ENCODE measurements at regions not wholly inside any gene's neighbourhood (a gene's known extent, or its start where the extent isn't known, plus 50 kb on each side); places are given as distances from the start of the nearest gene placed in this dataset.

- Histone ChIP-seq H3K36me3 (ENCODE audit: control insufficient read depth in 1 of 2, insufficient read depth in 2 of 2, low read length in 2 of 2) (no peaks in the 10 kb centered on the region), H3K4me1 (ENCODE audit: control insufficient read depth in 1 of 2, insufficient read depth in 2 of 2, low read length in 2 of 2) (peaks cover 8 to 10% of the 10 kb centered on the region in 2 experiments), H4K8ac (ENCODE audit: low read depth, low read length) (no peak overlapping the region), H4K12ac (ENCODE audit: low read depth, low read length) (no peak overlapping the region), H3K79me1 (ENCODE audit: low read length) (peaks cover under 1% of the 10 kb centered on the region), H3K27ac (ENCODE audit: low read depth, low read length) (no peak overlapping the region), H3K27me3 (ENCODE audit: insufficient read depth, low read length) (no peaks in the 10 kb centered on the region), H3K4me2 (ENCODE audit: low read length) (no peak overlapping the region), H3K9ac (ENCODE audit: low read length) (no peak overlapping the region), H3K23ac (ENCODE audit: low read length) (no peak overlapping the region), H3K9me3 (ENCODE audit: insufficient read depth, low read depth, low read length) (peaks cover 2% of the 10 kb centered on the region), H3K18ac (ENCODE audit: low read length) (no peak overlapping the region), H3K14ac (ENCODE audit: low read length) (no peak overlapping the region), H4K91ac (ENCODE audit: low read depth, low read length) (no peak overlapping the region), H2AFZ (ENCODE audit: insufficient read depth, low read length, poor library complexity) (no peak overlapping the region), H3K79me2 (ENCODE audit: control insufficient read depth, insufficient read depth, low read length, poor library complexity) (peaks cover 2% of the 10 kb centered on the region), H2AK5ac (ENCODE audit: low read length) (no peak overlapping the region), H3K4ac (ENCODE audit: low read depth, low read length) (no peak overlapping the region), H3K4me3 (ENCODE audit: low read depth, low read length) (no peak overlapping the region), H2BK120ac (ENCODE audit: insufficient read depth, low read length, poor library complexity) (no peak overlapping the region), H2BK5ac (ENCODE audit: low read depth, low read length, poor library complexity) (no peak overlapping the region), H2BK12ac (ENCODE audit: low read length) (no peak overlapping the region)
- no CpG with 5 or more reads among the region's 2 CpGs for WGBS (ENCODE audit: extremely low coverage, insufficient coverage, insufficient read length)
- DNase-seq = peak; percentile 40 to 77
Observed at GRCh38 chr4:217891-218290, 87.4 kb downstream of the ZNF732 start.

- Histone ChIP-seq H2AK5ac (ENCODE audit: low read length) (no peak overlapping the region), H3K18ac (ENCODE audit: low read length) (no peak overlapping the region), H3K23ac (ENCODE audit: low read length) (no peak overlapping the region), H3K4me2 (ENCODE audit: low read length) (peak overlapping the region; percentile 80), H2BK5ac (ENCODE audit: low read depth, low read length, poor library complexity) (no peak overlapping the region), H3K4ac (ENCODE audit: low read depth, low read length) (no peak overlapping the region), H4K8ac (ENCODE audit: low read depth, low read length) (no peak overlapping the region), H3K4me1 (ENCODE audit: control insufficient read depth in 1 of 2, insufficient read depth in 2 of 2, low read length in 2 of 2) (peaks cover 8 to 10% of the 10 kb centered on the region in 2 experiments), H2AFZ (ENCODE audit: insufficient read depth, low read length, poor library complexity) (no peak overlapping the region), H3K36me3 (ENCODE audit: control insufficient read depth in 1 of 2, insufficient read depth in 2 of 2, low read length in 2 of 2) (peaks cover 0 to 2% of the 10 kb centered on the region in 2 experiments), H3K79me1 (ENCODE audit: low read length) (peaks cover 4% of the 10 kb centered on the region), H3K9ac (ENCODE audit: low read length) (no peak overlapping the region), H3K27me3 (ENCODE audit: insufficient read depth, low read length) (no peaks in the 10 kb centered on the region), H4K12ac (ENCODE audit: low read depth, low read length) (no peak overlapping the region), H4K91ac (ENCODE audit: low read depth, low read length) (peak overlapping the region; percentile 50), H2BK120ac (ENCODE audit: insufficient read depth, low read length, poor library complexity) (no peak overlapping the region), H3K4me3 (ENCODE audit: low read depth, low read length) (no peak overlapping the region), H3K9me3 (ENCODE audit: insufficient read depth, low read depth, low read length) (peaks cover 2% of the 10 kb centered on the region), H3K79me2 (ENCODE audit: control insufficient read depth, insufficient read depth, low read length, poor library complexity) (peaks cover 6% of the 10 kb centered on the region), H3K27ac (ENCODE audit: low read depth, low read length) (peak overlapping the region; percentile 7), H3K14ac (ENCODE audit: low read length) (peak overlapping the region; percentile 55), H2BK12ac (ENCODE audit: low read length) (no peak overlapping the region)
- WGBS (ENCODE audit: extremely low coverage, insufficient coverage, insufficient read length) = no CpG with 5 or more reads among the region's 2 CpGs
- DNase-seq = no peak
Observed at GRCh38 chr4:213971-214370, 89.7 kb downstream of the ZNF718 start.
